ENCODE measurements at regions not wholly inside any gene's neighbourhood (a gene's known extent, or its start where the extent isn't known, plus 50 kb on each side); places are given as distances from the start of the nearest gene placed in this dataset.

DNA sequence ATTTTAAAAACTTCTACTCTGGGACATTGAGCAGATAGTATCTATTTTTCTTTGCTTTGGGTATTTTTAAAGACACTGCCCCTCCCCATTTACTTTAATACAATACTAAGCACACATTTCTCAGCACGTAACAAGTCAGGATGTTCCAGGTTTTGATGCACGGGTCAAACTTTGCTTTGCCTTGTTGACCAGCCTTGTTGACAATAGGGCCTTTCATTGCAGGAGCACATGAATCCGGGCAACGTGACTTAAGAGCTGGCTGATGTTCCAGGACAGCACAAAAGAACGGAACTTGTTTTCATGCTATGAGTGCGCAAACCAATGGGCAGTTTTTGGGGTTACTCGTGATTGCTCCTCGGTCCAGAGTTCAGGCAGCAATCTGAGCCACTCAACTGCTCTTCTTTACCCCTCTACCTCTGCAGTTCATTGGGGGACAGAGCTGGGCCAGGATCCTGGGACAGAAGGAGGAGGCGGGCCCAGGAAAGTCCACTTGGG is 78.6 kb upstream of the SLC22A16 start:
- WGBS (ENCODE audit: insufficient coverage, low coverage, missing lambda C conversion rate): 4% methylated on average over 9 of the region's 9 CpGs
- CTCF ChIA-PET (ENCODE audit: low intra/inter-chr PET ratio): no interaction called here
- H3K4me2 ChIP-seq (ENCODE audit: insufficient read depth, low read length): no peak overlapping the region
- no peak for DNase-seq (ENCODE audit: extremely low read depth in 1 of 4, low spot score in 3 of 4)
- H2AFZ ChIP-seq (ENCODE audit: low read depth, low read length): no peak overlapping the region
- in situ Hi-C loops (cut with MboI): no loop called here
- no peaks in the 10 kb centered on the region for H3K36me3 ChIP-seq (ENCODE audit: control insufficient read depth, insufficient read depth, low read length)
- no peaks in the 10 kb centered on the region for H3K9me1 ChIP-seq (ENCODE audit: control insufficient read depth, insufficient read depth, low read length)
- H3K27me3 ChIP-seq (ENCODE audit: control insufficient read depth in 2 of 2, insufficient read depth in 2 of 2, low read length in 2 of 2): peaks cover 18 to 45% of the 10 kb centered on the region in 2 experiments
- H3K9me3 ChIP-seq (replicated peaks; ENCODE audit: control insufficient read depth, insufficient read depth, low read depth, low read length): peaks cover 5% of the 10 kb centered on the region
- POLR2A ChIA-PET: interaction anchor here (0.8 kb wide), 1 partner anchor 321 kb away, joined by 3 read pairs; no protein-coding TSS in a partner anchor
- no peaks in the 10 kb centered on the region for H4K20me1 ChIP-seq (replicated peaks; ENCODE audit: control insufficient read depth, insufficient read depth, low read length)
- H3K27ac ChIP-seq (ENCODE audit: extremely low read depth, low read depth, low read length): no peak overlapping the region
- no peak for ATAC-seq
- H3K79me2 ChIP-seq (ENCODE audit: control insufficient read depth, insufficient read depth, low read length): no peaks in the 10 kb centered on the region
- H3K4me3 ChIP-seq: no peak overlapping the region
- FAIRE-seq: no peak
- H3K9ac ChIP-seq (ENCODE audit: insufficient read depth in 1 of 2, low read depth in 2 of 2, low read length in 2 of 2): no peak overlapping the region
- intact Hi-C loops (cut with micrococcal nuclease): no loop called here
- H3K4me1 ChIP-seq (replicated peaks in 1 of 2; ENCODE audit: control insufficient read depth in 2 of 2, insufficient read depth in 2 of 2, low read length in 2 of 2): no peaks in the 10 kb centered on the region
- BruUV-seq (replicated peaks): no TSS peak
- TF ChIP-seq TAF7 (tag; IDR thresholded peaks at IDR 0.05) (no peak), ZNF655 (CRISPR knock-in tag; IDR thresholded peaks at IDR 0.05) (no peak), ZNF408 (CRISPR knock-in tag; IDR thresholded peaks at IDR 0.05; ENCODE audit: low read depth) (no peak), KLF10 (CRISPR knock-in tag; IDR thresholded peaks at IDR 0.05) (no peak)
- TF ChIP-seq, protein P1, sequence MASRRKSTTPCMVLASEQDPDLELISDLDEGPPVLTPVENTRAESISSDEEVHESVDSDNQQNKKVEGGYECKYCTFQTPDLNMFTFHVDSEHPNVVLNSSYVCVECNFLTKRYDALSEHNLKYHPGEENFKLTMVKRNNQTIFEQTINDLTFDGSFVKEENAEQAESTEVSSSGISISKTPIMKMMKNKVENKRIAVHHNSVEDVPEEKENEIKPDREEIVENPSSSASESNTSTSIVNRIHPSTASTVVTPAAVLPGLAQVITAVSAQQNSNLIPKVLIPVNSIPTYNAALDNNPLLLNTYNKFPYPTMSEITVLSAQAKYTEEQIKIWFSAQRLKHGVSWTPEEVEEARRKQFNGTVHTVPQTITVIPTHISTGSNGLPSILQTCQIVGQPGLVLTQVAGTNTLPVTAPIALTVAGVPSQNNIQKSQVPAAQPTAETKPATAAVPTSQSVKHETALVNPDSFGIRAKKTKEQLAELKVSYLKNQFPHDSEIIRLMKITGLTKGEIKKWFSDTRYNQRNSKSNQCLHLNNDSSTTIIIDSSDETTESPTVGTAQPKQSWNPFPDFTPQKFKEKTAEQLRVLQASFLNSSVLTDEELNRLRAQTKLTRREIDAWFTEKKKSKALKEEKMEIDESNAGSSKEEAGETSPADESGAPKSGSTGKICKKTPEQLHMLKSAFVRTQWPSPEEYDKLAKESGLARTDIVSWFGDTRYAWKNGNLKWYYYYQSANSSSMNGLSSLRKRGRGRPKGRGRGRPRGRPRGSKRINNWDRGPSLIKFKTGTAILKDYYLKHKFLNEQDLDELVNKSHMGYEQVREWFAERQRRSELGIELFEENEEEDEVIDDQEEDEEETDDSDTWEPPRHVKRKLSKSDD (conservative IDR thresholded peaks at IDR 0.05; ENCODE audit: low read length): no peak

Measured in K562 (cell line).